Neural progenitor cell (in vitro differentiated cells): ENCODE measurements at regions not wholly inside any gene's neighbourhood (a gene's known extent, or its start where the extent isn't known, plus 50 kb on each side); places are given as distances from the start of the nearest gene placed in this dataset.

Source experiments
- DNase-seq: peaks from one replicate; pipeline ENCODE4 v3.0.0-alpha.2; 2016; ENCODE audit warnings: low spot score
- H2AFZ ChIP-seq: fragments of 200-600 bp; sonication (generic); replicated peaks from 2 replicates; pipeline ENCODE4 v1.6.1; 2016; ENCODE audit warnings: antibody characterized with exemption
- H3F3A ChIP-seq: fragments of 200-600 bp; sonication (generic); 2 replicates; pipeline ENCODE4 v1.6.1; 2016; ENCODE audit warnings: antibody characterized with exemption, low read depth
- H3K27ac ChIP-seq: fragments of 200-600 bp; sonication (generic); 2 replicates; pipeline ENCODE4 v1.5.1; 2016; ENCODE audit warnings: mild to moderate bottlenecking
- H3K27me3 ChIP-seq: fragments of 200-600 bp; sonication (generic); 2 replicates; pipeline ENCODE4 v1.6.1; 2016; ENCODE audit warnings: mild to moderate bottlenecking, moderate library complexity
- H3K36me3 ChIP-seq: fragments of 200-600 bp; sonication (generic); 2 replicates; pipeline ENCODE4 v1.5.1; 2016
- H3K4me1 ChIP-seq: fragments of 200-600 bp; sonication (generic); 2 replicates; pipeline ENCODE4 v1.6.1; 2016; ENCODE audit warnings: mixed run types
- H3K4me2 ChIP-seq: fragments of 200-600 bp; sonication (generic); 2 replicates; pipeline ENCODE4 v1.6.1; 2016
- H3K4me3 ChIP-seq: fragments of 200-600 bp; sonication (generic); 2 replicates; pipeline ENCODE4 v1.5.1; 2016
- H3K79me2 ChIP-seq: fragments of 200-600 bp; sonication (generic); 2 replicates; pipeline ENCODE4 v1.6.1; 2016; ENCODE audit warnings: low read depth
- H3K9ac ChIP-seq: fragments of 200-600 bp; sonication (generic); 2 replicates; pipeline ENCODE4 v1.6.1; 2016
- H3K9me3 ChIP-seq: fragments of 200-600 bp; sonication (generic); 2 replicates; pipeline ENCODE4 v1.5.1; 2016; ENCODE audit warnings: low read depth
- H4K20me1 ChIP-seq: fragments of 200-600 bp; sonication (generic); 2 replicates; pipeline ENCODE4 v1.6.1; 2016; ENCODE audit warnings: low read depth
- H3K27ac Mint-ChIP-seq: 3 replicates; pipeline ENCODE4 v1.8.0; 2021; ENCODE audit warnings: mixed read lengths
- H3K27me3 Mint-ChIP-seq: 2 replicates; pipeline ENCODE4 v1.8.0; 2022; ENCODE audit warnings: low read depth, mild to moderate bottlenecking, inconsistent platforms, moderate library complexity, mixed read lengths; ENCODE audit not compliant: insufficient read depth
- H3K36me3 Mint-ChIP-seq: 3 replicates; pipeline ENCODE4 v1.8.0; 2021; ENCODE audit warnings: mixed read lengths
- H3K4me1 Mint-ChIP-seq: 3 replicates; pipeline ENCODE4 v1.8.0; 2021; ENCODE audit warnings: mixed read lengths
- H3K4me3 Mint-ChIP-seq: 3 replicates; pipeline ENCODE4 v1.8.0; 2021; ENCODE audit warnings: mild to moderate bottlenecking, moderate library complexity, mixed read lengths
- H3K9me3 Mint-ChIP-seq: 3 replicates; pipeline ENCODE4 v1.8.0; 2020; ENCODE audit warnings: mixed read lengths
- EZH2phosphoT487 ChIP-seq: fragments of 200-600 bp; sonication (generic); IDR thresholded peaks from 2 replicates; pipeline ENCODE4 v1.6.1; 2017; ENCODE audit warnings: antibody characterized with exemption
- TF ChIP-seq, protein P1 (sequence below): fragments of 200-600 bp; sonication (generic); IDR thresholded peaks from 2 replicates; pipeline ENCODE4 v1.5.1; 2017; ENCODE audit warnings: antibody characterized with exemption, mild to moderate bottlenecking

DNA sequence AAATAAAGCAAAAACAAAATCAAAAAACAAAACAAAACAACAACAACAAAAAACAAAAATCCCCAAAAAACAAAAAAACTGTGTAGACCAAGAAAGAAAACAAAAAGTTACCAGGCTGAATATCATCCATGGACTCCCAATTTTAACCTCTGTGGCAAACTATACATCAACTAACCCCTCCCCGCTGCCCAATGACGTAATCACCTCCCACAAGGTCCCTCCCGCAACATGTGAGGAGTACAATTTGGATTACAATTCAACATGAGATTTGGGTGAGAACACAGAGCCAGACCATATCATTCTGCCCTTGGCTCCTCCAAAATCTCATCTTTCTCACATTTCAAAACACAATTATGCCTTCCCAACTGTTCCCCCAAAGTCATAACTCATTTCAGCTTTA is 179.8 kb downstream of the DERA start:
- Histone ChIP-seq H3K9ac (no peak overlapping the region), H3K4me1 (no peaks in the 10 kb centered on the region), H3K4me3 (no peak overlapping the region), H2AFZ (no peak overlapping the region), H3K36me3 (no peaks in the 10 kb centered on the region), H3K4me2 (no peak overlapping the region), H3K27ac (no peak overlapping the region), H3K27me3 (no peaks in the 10 kb centered on the region), H3K9me3 (no peaks in the 10 kb centered on the region), H4K20me1 (no peaks in the 10 kb centered on the region), H3K79me2 (no peaks in the 10 kb centered on the region), H3F3A (no peaks in the 10 kb centered on the region)
- Mint-ChIP-seq H3K4me1 (peaks cover 8% of the 10 kb centered on the region), H3K9me3 (peaks cover 12% of the 10 kb centered on the region), H3K27ac (no peak overlapping the region), H3K36me3 (peaks cover 3% of the 10 kb centered on the region), H3K4me3 (no peak overlapping the region), H3K27me3 (peaks cover 3% of the 10 kb centered on the region)
- no peak for DNase-seq
- no peak for TF ChIP-seq EZH2phosphoT487

DNA sequence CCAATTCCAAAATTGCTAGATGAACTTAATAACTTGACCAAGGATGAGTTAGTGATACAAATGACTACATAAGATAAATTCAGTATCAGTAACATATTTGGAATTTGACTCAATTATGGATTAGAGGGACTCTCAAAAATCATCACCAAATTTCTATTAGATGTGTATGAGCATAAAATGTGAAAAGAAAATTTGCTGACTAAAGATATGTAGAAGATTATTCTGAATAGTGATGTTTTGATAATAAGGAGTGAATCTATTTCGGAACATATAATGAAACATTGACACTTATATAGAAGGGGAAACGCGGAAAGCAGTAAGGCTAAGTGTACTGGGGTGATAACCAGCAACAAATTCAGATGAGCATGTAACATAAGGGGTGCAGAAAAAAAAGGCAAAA is 177.3 kb downstream of the DERA start:
- Histone ChIP-seq H3K27me3 (no peaks in the 10 kb centered on the region), H3K36me3 (no peaks in the 10 kb centered on the region), H3F3A (no peaks in the 10 kb centered on the region), H3K4me2 (no peak overlapping the region), H3K4me3 (no peak overlapping the region), H4K20me1 (no peaks in the 10 kb centered on the region), H3K9ac (no peak overlapping the region), H3K4me1 (no peaks in the 10 kb centered on the region), H3K9me3 (no peaks in the 10 kb centered on the region), H2AFZ (no peak overlapping the region), H3K79me2 (no peaks in the 10 kb centered on the region), H3K27ac (no peak overlapping the region)
- no peak for DNase-seq
- Mint-ChIP-seq H3K36me3 (peaks cover 3% of the 10 kb centered on the region), H3K4me3 (no peak overlapping the region), H3K9me3 (peaks cover 12% of the 10 kb centered on the region), H3K4me1 (no peaks in the 10 kb centered on the region), H3K27ac (no peak overlapping the region), H3K27me3 (peaks cover 3% of the 10 kb centered on the region)
- TF ChIP-seq, protein P1, sequence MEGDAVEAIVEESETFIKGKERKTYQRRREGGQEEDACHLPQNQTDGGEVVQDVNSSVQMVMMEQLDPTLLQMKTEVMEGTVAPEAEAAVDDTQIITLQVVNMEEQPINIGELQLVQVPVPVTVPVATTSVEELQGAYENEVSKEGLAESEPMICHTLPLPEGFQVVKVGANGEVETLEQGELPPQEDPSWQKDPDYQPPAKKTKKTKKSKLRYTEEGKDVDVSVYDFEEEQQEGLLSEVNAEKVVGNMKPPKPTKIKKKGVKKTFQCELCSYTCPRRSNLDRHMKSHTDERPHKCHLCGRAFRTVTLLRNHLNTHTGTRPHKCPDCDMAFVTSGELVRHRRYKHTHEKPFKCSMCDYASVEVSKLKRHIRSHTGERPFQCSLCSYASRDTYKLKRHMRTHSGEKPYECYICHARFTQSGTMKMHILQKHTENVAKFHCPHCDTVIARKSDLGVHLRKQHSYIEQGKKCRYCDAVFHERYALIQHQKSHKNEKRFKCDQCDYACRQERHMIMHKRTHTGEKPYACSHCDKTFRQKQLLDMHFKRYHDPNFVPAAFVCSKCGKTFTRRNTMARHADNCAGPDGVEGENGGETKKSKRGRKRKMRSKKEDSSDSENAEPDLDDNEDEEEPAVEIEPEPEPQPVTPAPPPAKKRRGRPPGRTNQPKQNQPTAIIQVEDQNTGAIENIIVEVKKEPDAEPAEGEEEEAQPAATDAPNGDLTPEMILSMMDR, result no peak
